ENCODE measurements at regions not wholly inside any gene's neighbourhood (a gene's known extent, or its start where the extent isn't known, plus 50 kb on each side); places are given as distances from the start of the nearest gene placed in this dataset.
"Not testable (repeated sequence)": the region's sequence is repeated elsewhere in the genome, so short reads cannot be mapped to it uniquely, and the experiment has no call there.

DNA sequence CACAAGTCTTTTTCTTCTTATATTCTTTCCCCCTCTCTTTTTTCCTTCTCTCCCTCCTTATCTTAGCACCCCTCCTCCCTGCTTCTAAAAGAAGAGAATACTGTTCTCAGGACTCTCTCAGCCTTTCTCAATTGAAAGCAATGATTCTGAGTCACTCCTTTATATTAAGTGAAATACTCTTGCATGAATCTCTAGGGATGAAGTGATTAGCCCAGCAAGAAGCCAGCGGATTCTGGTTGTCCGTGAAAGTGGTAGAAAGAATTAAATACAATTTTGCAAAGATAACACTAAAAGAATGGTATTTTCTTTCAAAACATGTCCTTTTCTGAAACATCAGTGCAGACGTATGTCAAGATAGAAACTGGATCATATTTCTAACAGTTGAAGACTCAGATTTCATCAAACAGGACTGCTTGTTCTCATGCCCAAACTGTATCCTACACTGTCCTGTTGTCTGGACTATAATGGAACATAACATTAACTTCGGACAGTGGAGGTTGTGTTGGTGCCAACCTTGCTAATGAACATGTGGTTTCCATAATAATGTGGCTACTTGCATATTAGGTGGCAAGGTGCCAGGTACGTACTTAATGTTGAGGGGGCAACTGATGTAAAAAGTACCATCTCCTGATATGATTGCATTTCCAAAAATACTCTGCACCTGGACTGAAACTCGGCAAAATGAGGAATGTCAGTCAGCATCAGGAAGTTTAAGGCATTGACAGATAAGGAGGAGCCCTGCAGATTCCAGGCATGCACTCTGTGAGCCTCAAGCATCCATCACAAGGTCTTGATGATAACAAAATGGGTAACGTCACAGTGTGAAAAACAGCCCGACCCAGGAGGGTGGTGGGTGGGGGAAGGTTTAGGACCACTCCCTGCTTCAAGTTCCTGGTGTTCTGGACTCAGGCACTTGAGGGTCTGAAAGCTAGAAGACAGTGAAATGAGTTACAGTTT lies 357.2 kb downstream of the DLEU7 start:
- Mint-ChIP-seq H3K27me3 (ENCODE audit: low read depth, poor library complexity) (peaks cover 4% of the 10 kb centered on the region), H3K4me3 (no peak overlapping the region), H3K4me1 (peaks cover 22% of the 10 kb centered on the region), H3K9me3 (no peaks in the 10 kb centered on the region), H3K36me3 (ENCODE audit: low read depth) (no peaks in the 10 kb centered on the region), H3K27ac (no peak overlapping the region)
- DNase-seq: no peak
- TF ChIP-seq CTCF (IDR thresholded peaks at IDR 0.05): no peak

DNA sequence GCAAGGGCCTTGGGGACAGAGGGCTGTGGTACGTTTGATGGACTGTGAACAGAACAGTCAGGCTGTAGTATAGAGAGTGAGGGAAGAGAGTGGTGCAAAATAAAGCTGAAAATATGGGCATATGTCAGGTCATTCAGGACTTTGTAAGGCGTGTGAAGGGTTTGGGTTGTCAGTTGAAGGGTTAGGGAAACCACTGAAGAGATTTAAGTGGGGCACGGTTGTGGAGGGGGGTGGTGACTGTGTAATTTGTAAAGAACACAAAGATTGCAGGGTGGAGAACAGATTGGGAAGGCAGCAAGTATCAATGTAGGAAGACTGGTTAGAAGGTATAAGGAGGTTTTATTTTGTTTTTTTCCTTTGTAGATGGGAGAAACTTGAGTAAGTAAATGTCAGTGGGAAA lies 349.8 kb downstream of the DLEU7 start:
- no peaks in the 10 kb centered on the region for H3K36me3 Mint-ChIP-seq (ENCODE audit: low read depth)
- no peaks in the 10 kb centered on the region for H3K4me1 Mint-ChIP-seq
- no peak overlapping the region for H3K4me3 Mint-ChIP-seq
- TF ChIP-seq CTCF (IDR thresholded peaks at IDR 0.05): no peak
- no peaks in the 10 kb centered on the region for H3K9me3 Mint-ChIP-seq
- no peak for DNase-seq
- H3K27me3 Mint-ChIP-seq (ENCODE audit: low read depth, poor library complexity): no peaks in the 10 kb centered on the region
- no peak overlapping the region for H3K27ac Mint-ChIP-seq

GRCh38 chr13:50494138-50494537 lies 349.4 kb downstream of the DLEU7 start:
- H3K4me1 Mint-ChIP-seq: no peaks in the 10 kb centered on the region
- H3K4me3 Mint-ChIP-seq: no peak overlapping the region
- no peaks in the 10 kb centered on the region for H3K27me3 Mint-ChIP-seq (ENCODE audit: low read depth, poor library complexity)
- no peaks in the 10 kb centered on the region for H3K36me3 Mint-ChIP-seq (ENCODE audit: low read depth)
- DNase-seq: no peak
- no peaks in the 10 kb centered on the region for H3K9me3 Mint-ChIP-seq
- no peak overlapping the region for H3K27ac Mint-ChIP-seq
- no peak for TF ChIP-seq CTCF (IDR thresholded peaks at IDR 0.05)

GRCh38 chr13:50503212-50503611 lies 340.3 kb downstream of the DLEU7 start:
- not testable (repeated sequence) for H3K4me3 Mint-ChIP-seq

DNA sequence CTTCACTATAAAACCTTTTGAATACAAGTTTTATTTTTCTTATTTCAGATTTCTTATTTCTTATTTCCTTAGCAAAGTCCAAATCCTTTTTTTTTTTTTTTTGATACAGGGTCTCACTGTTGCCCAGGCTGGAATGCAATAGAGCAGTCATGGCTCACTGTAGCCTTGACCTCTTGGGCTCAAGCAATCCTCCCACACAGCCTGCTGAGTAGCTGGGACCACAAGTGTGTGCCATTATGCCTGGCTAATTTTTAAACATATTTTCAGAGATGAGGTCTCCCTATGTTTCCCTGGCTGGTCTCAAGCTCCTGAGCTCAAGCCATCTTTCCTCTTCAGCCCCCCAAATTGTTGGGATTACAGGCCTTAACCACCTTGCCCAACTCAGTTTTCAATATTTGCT lies 334.3 kb downstream of the DLEU7 start:
- Mint-ChIP-seq H3K4me1 (no peaks in the 10 kb centered on the region), H3K27ac (no peak overlapping the region), H3K36me3 (ENCODE audit: low read depth) (peaks cover 18% of the 10 kb centered on the region), H3K9me3 (peaks cover 27% of the 10 kb centered on the region), H3K4me3 (no peak overlapping the region), H3K27me3 (ENCODE audit: low read depth, poor library complexity) (peaks cover 4% of the 10 kb centered on the region)
- TF ChIP-seq CTCF (IDR thresholded peaks at IDR 0.05): no peak
- no peak for DNase-seq

More at GRCh38 chr13:50503212-50503611, 340.3 kb downstream of the DLEU7 start:
- not testable (repeated sequence) for DNase-seq; H3K27ac Mint-ChIP-seq; H3K27me3 Mint-ChIP-seq (ENCODE audit: low read depth, poor library complexity); H3K4me1 Mint-ChIP-seq
- Mint-ChIP-seq H3K36me3 (ENCODE audit: low read depth) (peaks cover 12% of the 10 kb centered on the region), H3K9me3 (peaks cover 28% of the 10 kb centered on the region)

DNA sequence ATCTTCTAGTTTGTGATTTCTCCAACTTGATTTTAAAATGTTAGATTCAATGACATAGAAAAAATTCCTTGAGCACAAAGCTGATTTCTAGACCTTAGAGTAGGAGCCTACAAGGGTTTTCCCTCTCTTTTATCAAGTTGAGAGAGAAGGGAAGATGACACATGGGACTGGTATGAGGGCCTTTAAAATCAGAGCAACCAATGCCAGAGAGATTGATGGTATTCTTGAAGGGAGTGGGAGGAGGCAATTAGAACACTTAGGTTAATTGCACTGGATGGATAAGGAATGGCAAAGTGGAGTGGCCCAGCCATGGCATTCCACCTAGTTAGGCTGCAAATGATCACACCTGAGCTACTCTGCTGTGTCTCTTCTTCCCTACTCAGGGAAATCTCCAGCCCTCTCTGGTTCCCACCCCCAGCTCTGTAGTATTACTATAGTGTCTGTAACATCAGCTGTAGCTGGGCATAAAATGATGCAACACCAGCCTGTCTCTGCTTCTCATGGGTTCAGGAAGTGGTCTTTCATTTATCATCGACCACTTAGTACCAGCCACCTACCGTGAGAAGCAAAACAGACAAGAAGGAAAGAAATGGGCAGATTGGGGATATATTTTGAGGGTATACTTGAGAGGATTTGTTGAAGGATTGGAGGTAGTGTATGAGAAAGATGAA lies 333.6 kb downstream of the DLEU7 start:
- Mint-ChIP-seq H3K4me3 (no peak overlapping the region), H3K27ac (no peak overlapping the region), H3K9me3 (peaks cover 22% of the 10 kb centered on the region), H3K36me3 (ENCODE audit: low read depth) (peaks cover 18% of the 10 kb centered on the region), H3K4me1 (no peaks in the 10 kb centered on the region), H3K27me3 (ENCODE audit: low read depth, poor library complexity) (peaks cover 4% of the 10 kb centered on the region)
- no peak for DNase-seq
- TF ChIP-seq CTCF (IDR thresholded peaks at IDR 0.05): no peak

DNA sequence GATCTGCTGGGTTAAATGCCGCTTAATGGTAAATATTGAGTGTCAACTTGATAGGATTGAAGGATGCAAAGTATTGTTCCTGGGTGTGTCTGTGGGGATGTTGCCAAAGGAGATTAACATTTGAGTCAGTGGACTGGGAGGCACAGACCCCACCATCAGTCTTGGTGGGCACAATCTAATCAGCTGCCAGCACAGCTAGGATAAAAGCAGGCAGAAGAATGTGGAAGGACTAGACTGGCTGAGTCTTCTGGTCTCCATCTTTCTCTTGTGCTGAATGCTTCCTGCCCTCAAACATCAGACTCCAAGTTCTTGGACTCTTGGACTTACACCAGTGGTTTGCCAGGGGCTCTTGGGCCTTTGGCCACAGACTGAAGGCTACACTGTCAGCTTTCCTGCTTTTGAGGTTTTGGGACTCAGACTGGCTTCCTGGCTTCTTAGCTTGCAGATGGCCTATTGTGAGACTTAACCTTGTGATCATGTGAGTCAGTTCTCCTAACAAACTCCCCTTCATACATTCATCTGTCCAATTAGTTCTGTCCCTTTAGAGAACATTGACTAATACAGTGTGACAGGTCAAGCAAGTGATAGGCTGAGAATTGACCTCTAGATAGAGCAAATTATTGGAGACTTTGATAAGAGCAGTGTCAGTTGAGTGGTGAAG lies 332.5 kb downstream of the DLEU7 start:
- H3K4me1 Mint-ChIP-seq; H3K27me3 Mint-ChIP-seq (ENCODE audit: low read depth, poor library complexity); H3K27ac Mint-ChIP-seq; DNase-seq; H3K4me3 Mint-ChIP-seq: not testable (repeated sequence)
- Mint-ChIP-seq H3K9me3 (peaks cover 17% of the 10 kb centered on the region), H3K36me3 (ENCODE audit: low read depth) (peaks cover 18% of the 10 kb centered on the region)

Measured in nephron progenitor cell (in vitro differentiated cells).